Hematopoietic multipotent progenitor cell treated with erythropoietin and hydrocortisone succinate and interleukin-3 and kit ligand, for 8 days (in vitro differentiated cells): ENCODE measurements at regions not wholly inside any gene's neighbourhood (a gene's known extent, or its start where the extent isn't known, plus 50 kb on each side); places are given as distances from the start of the nearest gene placed in this dataset.
"Not testable (repeated sequence)": the region's sequence is repeated elsewhere in the genome, so short reads cannot be mapped to it uniquely, and the experiment has no call there.

Experiments used
- DNase-seq: peaks from one replicate; pipeline ENCODE4 v3.0.0-alpha.2; 2015

GRCh38 chr7:65631236-65631635 lies 241.6 kb upstream of the VKORC1L1 start:
- not testable (repeated sequence) for DNase-seq

- DNase-seq, result not testable (repeated sequence)
Measured at GRCh38 chr7:65633587-65634404, 239.1 kb upstream of the VKORC1L1 start.

DNA sequence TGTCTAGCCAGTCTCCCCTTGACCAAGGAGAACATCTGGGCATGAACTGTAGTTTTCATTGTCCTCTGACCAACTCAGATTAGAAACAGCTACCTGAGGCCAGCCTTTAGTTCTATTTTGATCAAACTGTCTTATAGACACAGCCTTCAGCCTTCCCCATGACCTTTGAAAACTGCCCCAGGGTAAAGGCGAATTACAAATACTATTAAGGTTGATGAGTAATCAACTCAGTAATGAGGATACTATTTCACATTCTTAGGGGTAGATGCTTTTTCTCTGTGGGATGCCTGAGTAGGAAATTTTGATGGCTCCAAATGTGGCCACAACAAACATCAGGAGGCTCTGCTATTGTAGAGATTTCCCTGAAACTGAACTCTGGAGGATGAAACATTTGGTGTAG lies 234.0 kb upstream of the VKORC1L1 start:
- not testable (repeated sequence) for DNase-seq

DNA sequence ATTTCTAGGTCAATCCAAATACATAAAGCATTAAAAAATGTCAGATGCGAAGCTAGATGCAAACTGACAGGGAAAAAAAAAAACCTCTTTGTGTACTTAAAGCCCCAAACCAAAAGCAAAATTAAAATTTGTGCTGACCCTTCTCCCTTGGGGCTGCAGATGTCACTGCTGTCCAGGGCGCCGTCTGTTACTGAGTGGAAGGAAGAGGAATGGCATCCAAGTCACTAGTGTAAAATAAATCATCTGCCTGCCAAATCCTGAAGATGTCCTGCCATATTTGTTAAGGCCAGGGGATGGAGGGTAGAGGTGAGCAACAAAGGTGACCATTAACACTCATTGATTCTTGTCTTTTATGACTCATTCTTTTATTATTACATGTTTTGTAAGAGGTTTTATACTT lies 233.2 kb upstream of the VKORC1L1 start:
- DNase-seq, result not testable (repeated sequence)

DNA sequence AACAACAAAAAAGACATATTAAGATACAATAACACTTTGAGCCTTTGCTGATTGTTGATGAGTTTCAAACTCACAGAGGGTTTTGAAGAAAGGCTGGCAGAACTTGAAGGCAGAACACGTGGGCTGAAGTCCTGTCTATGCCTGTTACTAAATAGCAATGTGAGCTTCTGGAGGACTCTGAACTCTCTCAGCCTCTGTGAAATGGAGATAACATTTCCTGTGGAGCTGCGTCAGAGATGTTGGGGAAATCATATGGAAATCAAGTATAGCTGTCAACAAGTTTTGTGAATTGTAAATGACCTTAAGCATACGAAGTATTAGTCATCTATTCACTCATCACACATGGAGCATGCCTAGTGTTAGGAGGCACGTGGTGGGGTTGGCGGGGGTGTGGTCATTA lies 229.4 kb upstream of the VKORC1L1 start:
- DNase-seq, result not testable (repeated sequence)

DNA sequence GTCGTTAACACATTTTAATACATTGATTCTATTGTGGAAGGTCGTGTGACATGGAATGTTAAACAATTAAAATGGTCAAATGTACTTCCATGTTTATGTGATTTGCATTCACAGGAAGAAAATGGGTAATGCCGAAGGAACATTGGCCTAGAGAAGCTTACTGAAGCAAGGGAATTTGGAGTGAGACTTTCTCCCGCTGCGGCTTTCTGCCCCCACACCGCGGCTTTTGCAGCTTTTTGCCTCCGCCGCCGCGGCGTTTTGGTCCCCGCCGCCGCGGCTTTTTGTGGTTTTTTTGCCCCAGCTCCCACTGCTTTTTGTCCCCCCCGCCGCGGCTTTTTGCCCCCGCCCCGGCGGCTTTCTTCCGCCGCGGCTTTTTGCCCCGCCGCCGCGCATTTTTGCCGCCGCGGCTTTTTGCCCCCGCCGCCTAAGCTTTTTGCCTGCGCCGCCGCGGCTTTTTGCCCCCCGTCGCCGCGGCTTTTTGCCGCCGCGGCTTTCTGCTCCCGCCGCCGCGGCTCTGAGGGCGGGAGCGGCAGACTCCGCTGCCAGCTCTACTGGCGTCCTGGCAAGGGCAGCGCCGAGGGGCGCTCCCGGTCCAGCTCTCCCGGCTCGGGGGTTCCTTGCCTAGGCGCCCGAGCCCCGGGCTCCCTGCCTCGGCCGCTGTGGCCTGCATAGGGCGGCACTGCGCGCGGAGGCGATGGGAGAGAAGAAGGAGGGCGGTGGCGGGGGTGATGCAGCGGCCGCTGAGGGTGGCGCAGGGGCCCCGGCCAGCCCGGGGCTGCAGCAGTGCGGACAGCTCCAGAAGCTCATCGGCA lies 225.5 kb upstream of the VKORC1L1 start:
- DNase-seq, result not testable (repeated sequence)

GRCh38 chr7:65651174-65651573 lies 221.7 kb upstream of the VKORC1L1 start:
- DNase-seq, result not testable (repeated sequence)

DNA sequence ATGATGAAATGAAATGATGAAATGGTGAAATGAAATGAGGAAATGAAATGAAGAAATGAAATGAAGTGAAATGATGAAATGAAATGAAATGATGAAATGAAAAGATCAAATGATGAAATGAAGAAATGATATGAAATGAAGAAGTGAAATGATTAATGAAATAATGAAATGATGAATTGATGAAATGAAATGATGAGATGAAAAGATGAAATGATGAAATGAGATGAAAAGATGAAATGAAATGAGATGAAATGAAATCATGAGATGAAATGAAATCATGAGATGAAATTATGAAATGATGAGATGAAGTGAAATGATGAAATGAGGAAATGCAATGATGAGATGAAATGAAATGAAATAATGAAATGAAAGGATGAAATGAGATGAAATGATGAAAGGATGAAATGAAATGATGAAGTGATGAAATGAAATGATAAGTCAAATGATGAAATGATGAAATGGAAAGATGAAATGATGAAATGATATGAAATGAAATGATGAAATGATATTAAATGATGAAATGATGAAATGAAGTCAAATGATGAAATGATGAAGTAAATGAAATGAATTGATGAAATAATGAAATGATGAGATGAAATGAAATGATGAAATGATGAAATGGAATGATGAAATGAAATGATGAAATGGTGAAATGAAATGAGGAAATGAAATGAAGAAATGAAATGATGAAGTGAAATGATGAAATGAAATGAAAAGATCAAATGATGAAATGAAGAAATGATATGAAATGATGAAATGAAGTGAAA lies 220.9 kb upstream of the VKORC1L1 start:
- DNase-seq, result not testable (repeated sequence)

- not testable (repeated sequence) for DNase-seq
Measured at GRCh38 chr7:65652669-65653068, 220.2 kb upstream of the VKORC1L1 start.

DNA sequence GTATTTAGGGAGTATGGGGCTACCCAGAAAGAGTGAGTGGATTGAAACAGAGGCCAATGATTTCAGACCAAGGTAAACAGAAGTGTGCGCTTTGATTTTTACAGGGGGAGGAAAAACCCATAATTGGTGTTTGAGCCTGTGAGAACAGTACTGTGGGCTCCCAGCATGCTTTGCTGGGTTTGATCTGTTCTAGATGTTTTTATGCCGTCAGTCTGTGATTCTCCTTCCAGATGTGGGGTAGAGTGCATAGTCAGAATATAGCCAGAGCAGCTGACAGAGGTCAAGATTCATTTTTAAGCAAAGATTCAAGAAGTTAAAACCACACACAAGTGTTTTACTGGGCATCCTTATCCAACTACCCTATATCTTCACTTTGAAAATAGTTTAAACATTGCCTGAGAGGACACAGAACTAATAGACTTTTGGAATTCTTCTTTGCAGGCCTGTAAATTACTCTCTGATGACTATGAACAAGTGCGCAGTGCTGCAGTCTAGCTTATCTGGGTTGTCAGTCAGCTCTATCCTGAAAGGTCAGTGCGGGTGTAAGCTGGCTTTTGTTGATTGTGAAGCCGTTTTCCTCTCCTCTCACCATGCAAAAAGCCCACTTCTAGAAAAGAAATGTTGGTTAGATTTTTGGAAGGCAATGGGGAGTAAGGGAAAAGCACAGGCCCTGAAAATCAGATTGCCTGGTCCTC lies 216.2 kb upstream of the VKORC1L1 start:
- not testable (repeated sequence) for DNase-seq

- not testable (repeated sequence) for DNase-seq
Measured at GRCh38 chr7:65683362-65683761, 189.5 kb upstream of the VKORC1L1 start.

- DNase-seq, result not testable (repeated sequence)
Measured at GRCh38 chr7:65699026-65699714, 173.7 kb upstream of the VKORC1L1 start.

DNA sequence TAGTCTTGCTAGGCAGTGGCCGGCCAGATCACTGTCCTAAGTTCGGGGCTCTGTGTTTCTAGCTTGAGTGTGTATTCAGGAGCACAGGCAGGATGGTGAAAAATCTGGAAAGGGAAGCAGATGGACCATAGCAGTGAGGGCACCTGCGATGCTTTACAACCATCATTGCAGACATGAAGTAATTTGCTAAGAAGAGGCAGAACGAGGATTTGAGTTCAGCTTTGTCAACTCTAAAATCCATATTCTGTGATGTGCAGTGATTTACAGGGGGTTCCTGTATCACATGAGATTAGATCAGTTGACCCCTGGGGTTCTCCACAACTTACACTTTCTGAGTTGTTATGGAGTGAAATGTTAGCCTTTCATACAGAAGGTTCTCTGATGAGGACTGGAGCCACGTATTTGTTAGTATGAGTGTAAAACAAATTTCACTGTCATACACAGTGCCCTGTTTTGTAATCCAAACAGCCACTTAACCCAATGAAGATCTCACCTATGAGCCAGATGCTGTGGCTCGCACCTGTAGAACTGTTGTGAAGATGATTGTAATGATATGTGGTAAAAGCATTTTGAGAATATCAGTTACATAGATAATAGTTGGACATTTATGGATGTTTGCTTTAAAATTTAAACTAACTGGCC lies 173.0 kb upstream of the VKORC1L1 start:
- not testable (repeated sequence) for DNase-seq

- DNase-seq, result not testable (repeated sequence)
Measured at GRCh38 chr7:65719123-65719798, 153.6 kb upstream of the VKORC1L1 start.

- DNase-seq, result peak; percentile 40
Measured at GRCh38 chr7:65722361-65722792, 150.5 kb upstream of the VKORC1L1 start.

DNA sequence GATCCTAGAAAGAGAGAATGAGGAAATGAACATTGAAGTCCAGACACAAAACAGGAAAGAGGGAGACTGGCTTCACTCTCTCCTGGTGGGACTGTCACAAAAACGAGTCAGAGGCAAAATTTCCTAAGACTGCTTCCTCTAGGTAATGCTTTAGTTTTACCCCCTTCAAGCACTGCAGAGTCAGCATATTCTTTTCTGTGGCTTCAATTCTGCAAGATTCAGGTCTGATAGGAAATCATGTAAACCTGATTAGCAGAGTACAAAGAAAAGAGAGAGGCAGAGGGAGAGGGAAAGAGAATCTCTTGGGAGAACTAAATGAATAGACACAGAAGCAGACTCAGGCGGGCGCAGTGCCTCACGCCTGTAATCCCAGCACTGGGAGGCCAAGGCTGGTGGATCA lies 145.7 kb upstream of the VKORC1L1 start:
- DNase-seq, result not testable (repeated sequence)

DNA sequence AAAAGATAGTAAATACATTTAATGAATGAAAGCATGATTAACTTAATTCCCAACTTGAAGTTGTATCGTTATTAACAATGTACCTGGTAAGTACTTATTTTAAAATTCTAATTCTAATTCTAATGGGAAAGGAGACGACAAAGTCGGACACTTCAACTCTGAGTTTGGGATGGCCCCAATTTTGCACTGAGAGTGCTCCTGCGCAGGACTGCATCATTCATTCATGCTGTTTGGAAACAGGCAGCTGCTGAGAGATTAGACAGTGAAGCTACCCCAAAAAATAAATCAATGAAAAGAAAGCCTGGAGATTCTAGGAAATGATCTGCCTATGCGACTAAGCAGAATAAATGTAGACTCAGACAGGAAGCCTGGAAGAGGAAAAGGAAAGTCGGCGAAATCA lies 141.7 kb upstream of the VKORC1L1 start:
- DNase-seq, result no peak

DNA sequence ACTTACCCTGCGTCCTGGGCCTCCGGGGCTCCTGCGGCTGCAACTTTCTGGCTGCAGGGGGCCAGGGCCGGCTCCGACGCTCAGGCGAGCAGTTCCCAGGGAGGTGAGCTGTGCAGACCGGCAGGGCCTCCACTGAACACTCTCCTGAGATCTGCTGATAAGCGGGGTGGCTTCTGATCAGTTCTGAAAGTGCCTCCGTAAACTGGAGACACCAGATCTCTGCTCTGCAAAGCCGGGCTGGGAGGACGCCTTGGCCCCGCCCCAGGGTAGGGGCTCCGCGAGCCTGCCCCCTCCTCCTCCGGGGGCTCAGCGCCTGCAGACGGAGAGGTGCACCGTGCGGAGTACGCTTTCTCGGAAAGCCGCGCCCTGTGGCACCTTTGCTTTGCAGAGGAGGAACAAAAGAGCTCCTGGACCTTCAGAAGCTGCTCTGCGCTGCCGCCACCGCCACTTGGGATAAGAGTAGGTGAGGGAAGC lies 141.3 kb upstream of the VKORC1L1 start:
- DNase-seq, result peak; percentile 35

DNA sequence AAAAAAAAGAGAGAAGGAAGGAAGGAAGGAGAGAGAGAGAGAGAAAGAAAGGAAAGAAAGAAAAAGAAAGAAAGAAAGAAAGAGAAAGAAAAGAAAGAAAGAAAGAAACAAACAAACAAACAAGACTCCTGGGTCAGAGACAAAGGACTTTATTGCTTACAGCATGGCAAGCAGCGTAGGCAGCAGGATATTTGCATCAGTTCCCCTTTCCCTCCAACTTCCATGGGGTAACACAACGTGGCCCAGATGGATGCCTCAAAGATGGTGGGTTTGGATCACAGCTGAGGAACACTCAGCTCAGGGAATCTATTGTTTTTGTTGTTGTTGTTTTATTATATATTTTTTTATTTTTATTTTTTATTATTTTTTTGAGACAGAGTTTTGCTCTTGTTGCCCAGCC lies 128.5 kb upstream of the VKORC1L1 start:
- DNase-seq, result no peak

GRCh38 chr7:65746398-65746669 lies 126.5 kb upstream of the VKORC1L1 start:
- no peak for DNase-seq

GRCh38 chr7:65749039-65749438 lies 123.8 kb upstream of the VKORC1L1 start:
- DNase-seq, result no peak
